Erythroblast (primary cell): ENCODE measurements at regions not wholly inside any gene's neighbourhood (a gene's known extent, or its start where the extent isn't known, plus 50 kb on each side); places are given as distances from the start of the nearest gene placed in this dataset.

Experiments used
- GATA1 ChIP-seq: IDR thresholded peaks from 2 replicates; pipeline ENCODE4 v1.6.1; 2011; ENCODE audit warnings: low read depth, mild to moderate bottlenecking, control low read depth, low read length, moderate library complexity
- POLR2A ChIP-seq: IDR thresholded peaks from 2 replicates; pipeline ENCODE4 v1.6.1; 2011; ENCODE audit warnings: mild to moderate bottlenecking, low read length

GRCh38 chr13:39200249-39200910 lies 162.1 kb downstream of the NHLRC3 start:
- TF ChIP-seq POLR2A (no peak), GATA1 (no peak)
